ENCODE measurements at regions not wholly inside any gene's neighbourhood (a gene's known extent, or its start where the extent isn't known, plus 50 kb on each side); places are given as distances from the start of the nearest gene placed in this dataset.
"Not testable (repeated sequence)": the region's sequence is repeated elsewhere in the genome, so short reads cannot be mapped to it uniquely, and the experiment has no call there.

DNA sequence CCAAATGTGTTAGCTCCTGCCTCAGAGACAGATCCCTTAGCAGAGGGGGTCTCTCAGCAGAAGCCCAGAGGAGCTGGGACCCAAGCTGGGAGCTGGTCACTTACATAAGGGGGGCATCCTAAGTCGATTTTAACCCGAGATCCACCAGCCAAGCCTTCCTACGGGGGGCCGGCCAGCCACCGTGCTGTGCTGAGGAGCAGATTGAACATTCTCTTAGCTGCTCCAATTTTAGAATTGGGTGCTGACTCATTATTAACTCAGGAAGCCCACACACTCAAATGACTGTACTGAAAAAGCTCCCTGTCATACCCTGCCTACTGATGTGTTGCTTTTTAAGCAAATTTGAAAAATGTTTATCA, 373.0 kb downstream of the BCL2L11 start:
- not testable (repeated sequence) for H3K4me3 ChIP-seq (ENCODE audit: low read depth, low read length); DNase-seq (ENCODE audit: low read depth)

DNA sequence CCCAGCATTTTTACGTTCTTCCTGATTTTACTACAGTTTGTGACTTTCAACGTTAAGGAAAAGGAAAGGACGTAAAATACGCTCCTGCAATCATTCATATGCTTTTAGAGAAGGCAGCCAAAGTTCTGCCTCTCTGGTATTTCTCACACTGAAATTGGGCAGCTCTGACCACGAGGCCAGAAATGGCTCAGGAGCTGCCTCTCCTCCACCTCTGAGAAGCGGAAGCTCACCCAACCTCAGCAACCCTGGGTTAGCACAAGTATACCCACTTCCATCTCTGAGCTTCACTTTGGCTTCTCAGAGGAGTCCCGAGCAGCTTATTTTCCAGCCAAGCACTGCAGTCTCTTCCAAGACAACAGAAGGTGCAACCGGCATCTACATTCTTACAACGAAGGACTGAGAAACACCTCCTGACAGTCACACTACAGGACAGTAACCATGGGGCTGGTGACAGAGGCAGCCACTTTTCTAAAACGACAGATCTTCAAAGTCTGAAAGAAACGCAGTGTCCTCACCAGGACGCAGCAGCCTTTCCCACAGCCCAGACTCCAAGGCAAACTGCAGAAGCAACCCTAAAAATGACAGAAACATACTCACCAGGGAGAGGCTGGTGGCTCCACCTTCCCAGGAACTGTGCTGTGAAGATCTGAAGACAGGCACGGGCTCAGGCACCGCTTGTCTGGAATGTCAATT, 373.7 kb downstream of the BCL2L11 start:
- DNase-seq (ENCODE audit: low read depth); H3K4me3 ChIP-seq (ENCODE audit: low read depth, low read length): not testable (repeated sequence)

DNA sequence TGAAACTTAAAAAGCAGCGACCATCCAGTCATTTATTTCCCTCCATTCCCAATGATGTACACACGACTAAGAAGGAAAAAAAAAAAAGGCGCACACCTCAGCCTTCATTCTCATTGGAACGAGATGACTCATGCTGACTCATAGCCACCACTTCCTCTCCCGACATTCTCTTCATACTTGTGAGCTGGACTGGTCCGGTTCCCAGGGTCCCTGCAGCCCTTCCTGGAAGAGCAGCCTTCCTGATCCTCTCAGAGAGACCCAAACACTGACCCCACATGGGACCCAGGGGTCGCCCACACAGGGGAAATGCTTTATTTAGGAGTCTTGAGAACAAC, 374.2 kb downstream of the BCL2L11 start:
- DNase-seq (ENCODE audit: low read depth); H3K4me3 ChIP-seq (ENCODE audit: low read depth, low read length): not testable (repeated sequence)

DNA sequence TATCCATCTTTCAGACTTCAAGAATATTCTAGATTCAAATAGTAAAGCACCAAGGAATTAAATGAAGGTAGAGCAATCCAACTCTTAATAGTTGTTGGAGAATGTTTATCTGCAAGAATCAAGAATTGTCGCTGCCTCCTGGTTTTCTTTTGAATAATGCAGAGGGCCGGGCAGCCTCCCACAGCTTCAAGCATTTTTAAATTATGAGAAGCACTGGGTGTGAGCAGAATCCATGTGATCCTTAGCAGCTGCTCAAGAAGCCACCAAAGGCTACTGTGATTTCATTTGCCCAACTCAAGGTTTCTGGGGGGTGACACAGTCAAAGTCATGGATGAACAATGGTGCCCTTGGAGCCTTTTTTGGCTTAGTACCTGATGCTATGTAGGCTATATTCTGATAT, 374.9 kb downstream of the BCL2L11 start:
- H3K4me3 ChIP-seq (ENCODE audit: low read depth, low read length); DNase-seq (ENCODE audit: low read depth): not testable (repeated sequence)

DNA sequence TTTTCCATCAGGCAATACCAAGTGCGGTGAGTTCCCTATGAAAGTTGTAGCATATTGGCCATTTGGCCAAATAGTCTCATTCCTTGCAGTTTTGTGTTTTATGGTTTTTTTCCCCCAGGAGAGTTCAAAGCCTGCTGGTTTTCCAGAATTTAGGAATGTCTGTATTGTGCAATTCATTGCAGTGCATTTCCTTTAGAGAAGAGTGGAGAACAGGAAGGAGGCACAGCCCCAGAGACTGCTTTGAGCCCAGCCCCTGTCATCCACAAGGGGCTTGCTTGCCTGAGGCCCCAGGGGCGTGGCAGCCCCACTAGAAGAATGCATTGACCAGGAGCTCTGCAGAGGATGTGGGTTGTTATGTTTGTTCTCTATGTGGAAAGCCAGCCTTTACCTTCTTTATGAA, 375.5 kb downstream of the BCL2L11 start:
- DNase-seq (ENCODE audit: low read depth); H3K4me3 ChIP-seq (ENCODE audit: low read depth, low read length): not testable (repeated sequence)

DNA sequence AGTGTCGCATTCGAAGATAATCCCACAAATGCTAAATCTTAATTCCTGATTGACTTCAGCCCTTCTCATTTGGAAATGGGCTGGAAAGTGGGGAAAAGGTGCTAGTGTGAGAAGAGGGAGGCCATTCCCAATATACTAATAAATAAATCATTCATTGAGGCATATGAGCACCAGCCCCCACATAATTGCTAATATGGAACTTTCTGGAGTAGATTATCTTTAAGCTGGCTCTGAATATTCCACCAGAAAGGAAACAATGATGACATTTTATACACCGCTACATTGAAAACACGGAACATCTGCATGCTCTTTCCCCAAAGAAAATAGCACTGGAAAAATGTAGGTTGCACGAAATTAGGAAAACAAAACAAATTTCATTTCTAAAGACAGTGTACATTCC, 376.1 kb downstream of the BCL2L11 start:
- not testable (repeated sequence) for H3K4me3 ChIP-seq (ENCODE audit: low read depth, low read length); DNase-seq (ENCODE audit: low read depth)

DNA sequence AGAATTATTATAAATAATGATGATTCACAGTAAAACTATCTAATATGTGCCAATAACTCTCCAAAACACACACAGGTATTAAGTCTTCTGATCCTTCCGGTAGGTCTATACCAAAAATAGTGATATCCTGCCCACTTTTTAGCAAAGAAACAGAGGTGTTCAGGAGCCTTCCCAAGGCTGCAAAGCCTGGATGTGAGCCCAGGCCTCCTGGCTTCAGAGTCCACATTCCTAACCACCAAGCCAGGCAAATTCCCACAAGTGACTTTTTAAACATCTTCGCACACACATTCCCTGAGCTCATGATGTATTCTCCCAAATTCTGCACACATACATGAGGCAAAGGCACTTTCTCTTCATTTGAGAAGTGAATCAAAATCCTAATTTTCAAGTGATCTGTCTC, 376.6 kb downstream of the BCL2L11 start:
- not testable (repeated sequence) for DNase-seq (ENCODE audit: low read depth); H3K4me3 ChIP-seq (ENCODE audit: low read depth, low read length)

DNA sequence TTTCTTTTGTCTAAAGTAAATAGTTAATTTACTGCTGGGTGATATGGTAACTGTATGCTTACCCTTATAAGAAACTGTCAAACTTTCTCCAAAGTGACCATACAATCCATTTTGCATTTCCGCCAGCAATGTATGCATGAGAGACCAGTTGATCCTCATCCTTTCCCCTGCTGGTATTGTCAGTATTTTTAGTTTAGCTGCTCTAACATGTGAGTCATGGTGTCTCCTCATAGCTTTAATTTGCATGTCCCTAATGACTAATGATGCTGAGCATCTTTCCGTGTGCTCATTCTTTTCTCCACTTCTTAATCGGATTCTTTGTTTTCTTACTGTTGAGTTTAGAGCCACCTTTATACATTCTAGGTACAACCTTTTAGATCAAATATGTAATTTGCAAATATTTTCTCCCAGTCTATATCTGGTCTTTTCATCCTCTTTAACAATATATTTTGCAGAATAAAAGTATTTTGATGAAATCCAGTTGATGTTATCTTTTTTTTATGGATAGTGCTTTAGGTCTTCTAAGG, 379.9 kb downstream of the BCL2L11 start:
- H3K4me3 ChIP-seq (ENCODE audit: low read depth, low read length); DNase-seq (ENCODE audit: low read depth): not testable (repeated sequence)

DNA sequence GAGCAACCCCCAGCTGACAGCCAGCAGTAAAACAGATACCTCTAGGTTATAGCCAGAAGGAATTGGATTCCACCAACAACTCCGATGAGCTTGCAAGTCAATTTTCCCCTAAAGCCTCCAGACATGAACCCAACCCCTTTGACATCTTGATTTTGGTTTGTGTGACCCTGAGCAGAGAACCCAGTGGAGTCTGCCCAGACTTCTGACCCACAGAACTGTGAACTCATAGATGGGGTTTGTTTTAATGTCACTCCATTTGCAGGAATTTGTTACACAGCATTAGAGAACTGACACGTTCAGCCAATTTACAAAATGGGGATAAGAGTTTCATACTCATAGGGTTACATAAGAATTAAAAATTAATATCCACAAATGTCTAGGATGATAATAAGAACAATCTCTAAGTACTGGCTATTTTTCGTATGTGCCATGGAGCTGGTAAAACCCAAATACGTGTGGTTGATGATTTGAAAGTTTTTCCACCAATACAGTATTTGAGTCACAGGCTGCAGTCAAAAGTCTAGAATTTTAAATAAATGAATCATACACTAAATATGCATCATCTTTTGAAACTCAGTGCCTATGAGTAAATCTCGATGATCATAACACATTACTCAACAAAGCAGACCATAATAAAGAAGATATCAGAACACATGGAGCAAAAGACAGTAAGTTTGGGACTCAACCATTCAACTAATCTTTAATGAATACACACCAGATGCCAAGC, 380.0 kb downstream of the ANAPC1 start:
- H3K4me3 ChIP-seq (ENCODE audit: low read depth, low read length), result not testable (repeated sequence)

DNA sequence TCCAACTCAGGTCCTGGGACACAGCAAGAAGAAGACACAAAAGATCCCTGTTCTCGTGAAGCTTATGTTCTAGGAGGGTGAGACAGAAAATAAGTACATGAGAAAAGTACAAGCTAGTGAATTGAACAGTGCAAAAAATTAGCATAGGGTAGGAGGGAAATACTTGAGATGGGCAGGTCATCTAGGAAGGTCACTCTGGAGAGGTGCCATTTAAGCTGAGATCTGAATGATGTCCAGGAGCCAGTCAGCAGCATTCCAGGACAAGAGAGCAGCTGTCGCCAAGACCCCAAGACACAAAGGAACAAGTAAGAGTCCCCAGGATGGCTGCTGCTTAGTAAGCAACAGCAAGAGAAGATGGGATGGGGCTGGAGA, 379.4 kb downstream of the ANAPC1 start:
- DNase-seq (ENCODE audit: low read depth); H3K4me3 ChIP-seq (ENCODE audit: low read depth, low read length): not testable (repeated sequence)

More for the DNA sequence above, 380.0 kb downstream of the ANAPC1 start:
- not testable (repeated sequence) for DNase-seq (ENCODE audit: low read depth)

DNA sequence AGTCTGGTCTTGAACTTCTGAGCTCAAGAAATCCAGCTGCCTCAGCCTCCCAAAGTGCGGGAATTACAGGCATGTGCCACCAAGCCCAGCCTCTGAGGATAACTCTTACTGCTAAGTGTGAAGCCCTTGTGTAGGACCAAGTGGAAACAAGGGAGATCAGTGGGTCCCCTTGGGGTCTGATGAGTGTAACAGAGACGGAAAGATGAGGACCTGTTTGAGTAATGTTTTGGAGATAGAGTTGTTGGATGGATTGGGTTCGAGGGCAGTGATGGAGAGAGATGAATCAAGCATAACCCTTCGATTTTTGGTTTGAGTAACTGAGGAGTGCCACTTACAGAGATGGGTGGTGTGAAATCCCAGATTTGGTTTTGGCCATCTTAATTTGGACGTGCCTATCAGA, 378.7 kb downstream of the ANAPC1 start:
- not testable (repeated sequence) for H3K4me3 ChIP-seq (ENCODE audit: low read depth, low read length); DNase-seq (ENCODE audit: low read depth)

DNA sequence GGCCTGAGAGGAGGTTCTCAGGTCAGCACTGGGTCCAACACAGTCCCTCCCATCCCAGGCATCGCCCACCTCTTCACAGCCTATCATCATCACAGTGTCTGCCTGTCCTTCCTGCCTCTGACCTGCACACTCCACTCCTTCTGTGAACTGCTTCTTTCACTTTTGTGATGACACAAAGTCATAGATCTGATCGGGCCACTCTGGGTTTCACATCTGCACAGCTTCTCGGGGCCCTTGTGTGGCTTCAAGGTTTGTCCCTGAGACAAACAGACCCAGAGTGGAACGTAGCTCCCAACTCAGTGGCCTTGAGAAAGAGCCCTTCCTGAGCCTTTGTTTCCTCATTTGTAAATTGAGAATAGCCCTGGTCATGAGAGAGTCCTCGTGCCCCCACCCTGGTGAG, 377.1 kb downstream of the ANAPC1 start:
- H3K4me3 ChIP-seq (ENCODE audit: low read depth, low read length); DNase-seq (ENCODE audit: low read depth): not testable (repeated sequence)

DNA sequence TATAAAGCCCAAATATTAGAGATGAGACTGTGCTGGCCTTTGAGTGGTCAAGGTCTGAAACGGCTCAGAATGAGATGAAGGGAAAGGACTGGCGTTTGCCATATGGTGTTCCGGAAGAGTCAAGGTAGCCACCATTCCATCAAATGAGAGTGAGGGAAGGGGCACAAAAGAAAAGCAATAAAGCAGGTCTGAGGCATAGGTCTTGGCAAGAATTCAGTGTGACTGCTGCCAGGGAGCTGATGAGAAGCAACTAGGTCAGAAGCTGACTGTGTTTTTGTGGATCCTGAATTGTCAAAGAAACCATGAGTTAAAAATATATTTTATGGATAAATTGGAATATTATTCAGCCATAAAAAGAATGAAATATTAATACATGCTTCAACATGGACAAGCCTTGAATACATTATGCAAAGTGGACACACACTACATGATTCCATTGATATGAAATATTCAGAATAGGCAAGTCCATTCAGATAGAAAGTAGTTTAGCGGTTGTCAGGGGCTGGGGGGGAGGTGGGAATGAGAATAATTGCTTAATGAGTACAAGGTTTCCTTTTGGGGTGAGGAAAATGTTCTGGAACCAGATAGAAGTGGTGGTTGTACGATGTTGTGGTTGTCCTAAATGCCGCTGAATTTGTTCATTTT, 374.6 kb downstream of the ANAPC1 start:
- H3K4me3 ChIP-seq (ENCODE audit: low read depth, low read length); DNase-seq (ENCODE audit: low read depth): not testable (repeated sequence)

DNA sequence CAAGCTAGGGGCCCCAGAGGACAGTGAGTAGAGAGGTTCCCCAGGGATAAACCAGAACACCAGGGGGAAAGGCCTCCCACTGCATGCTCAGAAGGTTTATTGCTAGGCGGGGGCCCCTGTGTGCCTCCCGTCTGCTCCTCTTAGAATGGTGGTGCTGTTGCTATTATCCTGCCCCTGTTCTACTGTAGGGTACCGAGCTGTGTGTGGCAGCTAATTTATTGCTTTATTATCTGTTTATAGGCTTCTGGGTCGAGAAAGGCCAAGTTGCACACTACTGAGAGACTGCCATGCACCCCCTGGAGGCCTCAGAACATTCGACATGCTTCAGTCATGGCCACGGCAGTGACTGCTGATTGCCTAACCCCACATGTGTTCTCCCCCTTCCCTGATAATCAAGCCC, 373.6 kb downstream of the ANAPC1 start:
- not testable (repeated sequence) for DNase-seq (ENCODE audit: low read depth); H3K4me3 ChIP-seq (ENCODE audit: low read depth, low read length)

DNA sequence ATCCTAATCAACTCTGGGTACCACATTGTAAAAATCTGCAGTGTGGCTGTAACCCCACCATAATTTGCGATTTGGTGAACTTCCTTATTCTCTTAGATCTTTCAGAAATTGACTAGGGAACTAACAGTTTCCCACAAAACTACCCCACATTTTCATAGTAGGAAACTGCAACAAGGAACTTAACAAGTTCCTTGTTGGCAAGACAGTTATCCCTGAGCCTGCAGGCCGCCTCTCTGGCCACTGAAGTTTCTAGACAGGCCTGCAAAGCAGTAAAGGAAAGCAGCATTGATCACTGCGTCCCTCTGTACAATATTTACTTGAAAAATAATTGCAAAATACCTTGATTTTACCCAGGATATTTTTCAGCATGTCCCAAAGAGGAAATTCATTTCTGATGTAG, 372.9 kb downstream of the ANAPC1 start:
- not testable (repeated sequence) for DNase-seq (ENCODE audit: low read depth); H3K4me3 ChIP-seq (ENCODE audit: low read depth, low read length)

DNA sequence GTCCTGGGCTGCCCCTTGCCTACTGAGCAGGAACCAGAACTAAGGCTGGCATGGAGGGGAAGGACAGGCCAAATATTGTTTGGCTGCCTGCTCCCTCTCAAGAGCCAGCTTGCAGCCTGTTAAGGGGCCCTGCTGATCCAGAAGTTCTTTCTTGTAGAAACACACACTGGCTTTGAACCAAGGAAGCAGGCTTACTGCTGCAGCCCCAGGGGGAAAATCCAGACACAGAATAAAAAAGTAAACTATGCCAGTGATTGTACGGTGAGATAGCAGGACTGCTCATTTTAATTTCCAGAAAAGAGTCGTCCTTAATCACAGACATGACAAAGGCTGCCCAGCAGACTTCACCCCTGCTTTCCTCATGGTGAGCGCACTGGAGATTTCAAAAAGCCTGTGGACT, 371.6 kb downstream of the ANAPC1 start:
- H3K4me3 ChIP-seq (ENCODE audit: low read depth, low read length); DNase-seq (ENCODE audit: low read depth): not testable (repeated sequence)

DNA sequence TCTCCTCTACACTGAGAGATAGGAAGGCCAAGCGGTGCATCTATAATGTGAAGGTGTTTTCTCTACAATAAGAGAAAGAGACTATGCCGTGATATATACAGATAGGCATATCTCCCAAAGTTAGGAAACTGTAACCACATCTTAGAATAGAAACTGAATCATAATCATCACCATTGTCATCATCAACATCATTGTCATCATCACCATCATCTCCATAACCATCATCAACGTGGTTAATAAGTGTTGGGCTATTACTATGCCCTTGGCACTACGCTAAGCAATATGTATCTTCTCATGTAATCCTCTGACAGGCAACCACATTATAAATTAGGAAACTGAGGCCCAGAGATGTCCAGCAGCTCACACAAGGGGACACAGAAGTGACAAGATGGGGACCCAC, 369.9 kb downstream of the ANAPC1 start:
- H3K4me3 ChIP-seq (ENCODE audit: low read depth, low read length); DNase-seq (ENCODE audit: low read depth): not testable (repeated sequence)

DNA sequence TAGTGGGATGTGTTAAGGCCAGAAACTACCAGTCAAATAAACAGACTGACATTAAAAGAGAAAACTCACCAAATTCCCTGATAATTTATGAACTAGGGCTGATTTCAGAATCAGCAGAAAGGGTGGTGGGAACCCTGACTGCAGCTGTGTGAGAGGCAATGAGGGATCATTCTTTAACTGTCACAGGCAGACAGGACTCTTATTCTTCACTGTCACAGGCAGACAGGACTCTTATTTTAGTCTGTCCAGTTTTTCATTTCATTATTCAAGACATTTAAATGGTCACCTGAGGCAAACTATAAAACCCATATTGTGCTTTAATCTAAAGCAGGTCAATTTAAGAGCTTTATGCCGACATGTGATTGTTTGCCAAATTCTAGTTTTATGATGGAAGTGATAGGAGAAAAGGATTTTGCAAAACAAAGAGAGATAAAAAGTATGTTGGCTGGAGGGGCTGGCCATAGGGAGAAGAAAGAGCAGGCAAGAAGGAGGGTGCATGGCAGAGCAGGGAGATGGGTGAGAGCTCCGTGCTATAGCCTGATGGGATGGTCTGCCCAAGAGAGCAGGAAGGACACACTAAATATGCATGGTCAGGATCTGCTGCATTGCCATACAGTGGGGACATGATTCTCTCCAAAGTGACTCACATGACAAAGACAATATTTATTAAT, 366.8 kb downstream of the ANAPC1 start:
- not testable (repeated sequence) for DNase-seq (ENCODE audit: low read depth); H3K4me3 ChIP-seq (ENCODE audit: low read depth, low read length)

DNA sequence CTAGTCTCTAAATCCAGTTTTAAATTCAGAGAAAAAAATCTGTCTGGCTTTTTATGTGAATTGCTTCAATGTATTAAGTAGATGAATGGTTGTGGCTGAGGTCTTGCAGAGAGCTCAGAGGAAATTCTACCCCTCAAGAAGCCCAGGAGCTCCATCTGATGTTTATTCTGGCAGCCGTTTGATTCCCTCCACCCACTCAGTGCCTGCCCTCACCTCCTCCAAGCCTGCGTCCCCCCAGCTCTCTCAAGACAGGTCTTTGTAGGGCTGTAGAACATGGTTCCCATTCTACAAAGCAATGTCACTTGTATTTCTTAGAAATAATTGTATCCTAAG, 366.3 kb downstream of the ANAPC1 start:
- DNase-seq (ENCODE audit: low read depth); H3K4me3 ChIP-seq (ENCODE audit: low read depth, low read length): not testable (repeated sequence)

All from GM12864 (cell line).